ENCODE measurements at regions not wholly inside any gene's neighbourhood (a gene's known extent, or its start where the extent isn't known, plus 50 kb on each side); places are given as distances from the start of the nearest gene placed in this dataset.

- H3K27ac ChIP-seq (ENCODE audit: low read depth, low read length): no peak overlapping the region
- Mint-ChIP-seq H3K36me3 (ENCODE audit: low read depth) (no peaks in the 10 kb centered on the region), H3K27ac (peak overlapping the region; percentile 47), H3K9me3 (no peaks in the 10 kb centered on the region), H3K27me3 (ENCODE audit: insufficient read depth) (no peaks in the 10 kb centered on the region), H3K4me3 (no peak overlapping the region), H3K4me1 (peaks cover 76% of the 10 kb centered on the region)
- H3K9me3 ChIP-seq (ENCODE audit: control insufficient read depth, low read length): no peaks in the 10 kb centered on the region
- TF ChIP-seq CTCF (conservative IDR thresholded peaks at IDR 0.05): no peak
- peaks cover 33% of the 10 kb centered on the region for H3K4me1 ChIP-seq (ENCODE audit: control insufficient read depth, insufficient read depth, low read length)
- no peak overlapping the region for H3K9ac ChIP-seq (ENCODE audit: extremely low read depth, low read length, poor library complexity, severe bottlenecking)
- no peak for DNase-seq
- H3K27me3 ChIP-seq (ENCODE audit: control insufficient read depth, insufficient read depth, low read length, poor library complexity, severe bottlenecking): no peaks in the 10 kb centered on the region
- WGBS, 2 experiments (ENCODE audit: insufficient coverage in 1 of 2, insufficient read length in 1 of 2): 87 to 91% methylated on average over 5 of the region's 5 CpGs
- H3K36me3 ChIP-seq (ENCODE audit: control insufficient read depth, insufficient read depth, low read length): no peaks in the 10 kb centered on the region
- H3K4me3 ChIP-seq (ENCODE audit: low read length): no peak overlapping the region
Observed at GRCh38 chr10:94102436-94102835, 108.7 kb downstream of the PLCE1 start.

GRCh38 chr10:94103192-94103591 lies 109.5 kb downstream of the PLCE1 start:
- Histone ChIP-seq H3K9ac (ENCODE audit: extremely low read depth, low read length, poor library complexity, severe bottlenecking) (no peak overlapping the region), H3K27ac (ENCODE audit: low read depth, low read length) (no peak overlapping the region), H3K9me3 (ENCODE audit: control insufficient read depth, low read length) (no peaks in the 10 kb centered on the region), H3K27me3 (ENCODE audit: control insufficient read depth, insufficient read depth, low read length, poor library complexity, severe bottlenecking) (no peaks in the 10 kb centered on the region), H3K4me3 (ENCODE audit: low read length) (no peak overlapping the region), H3K36me3 (ENCODE audit: control insufficient read depth, insufficient read depth, low read length) (no peaks in the 10 kb centered on the region), H3K4me1 (ENCODE audit: control insufficient read depth, insufficient read depth, low read length) (peaks cover 37% of the 10 kb centered on the region)
- H3K9me3 Mint-ChIP-seq: no peaks in the 10 kb centered on the region
- H3K27me3 Mint-ChIP-seq (ENCODE audit: insufficient read depth): no peaks in the 10 kb centered on the region
- 91 to 100% methylated on average over 1 to 2 of the region's 2 CpGs for WGBS, 2 experiments (ENCODE audit: insufficient coverage in 1 of 2, insufficient read length in 1 of 2)
- no peak for DNase-seq
- H3K27ac Mint-ChIP-seq: peak overlapping the region; percentile 28
- H3K36me3 Mint-ChIP-seq (ENCODE audit: low read depth): no peaks in the 10 kb centered on the region
- TF ChIP-seq CTCF (conservative IDR thresholded peaks at IDR 0.05): no peak
- H3K4me1 Mint-ChIP-seq: peaks cover 75% of the 10 kb centered on the region
- no peak overlapping the region for H3K4me3 Mint-ChIP-seq

GRCh38 chr10:94103801-94104221 lies 110.1 kb downstream of the PLCE1 start:
- TF ChIP-seq CTCF (conservative IDR thresholded peaks at IDR 0.05): no peak
- Mint-ChIP-seq H3K27me3 (ENCODE audit: insufficient read depth) (no peaks in the 10 kb centered on the region), H3K4me3 (no peak overlapping the region), H3K9me3 (no peaks in the 10 kb centered on the region), H3K27ac (no peak overlapping the region), H3K36me3 (ENCODE audit: low read depth) (no peaks in the 10 kb centered on the region), H3K4me1 (peaks cover 78% of the 10 kb centered on the region)
- H3K9me3 ChIP-seq (ENCODE audit: control insufficient read depth, low read length): no peaks in the 10 kb centered on the region
- H3K36me3 ChIP-seq (ENCODE audit: control insufficient read depth, insufficient read depth, low read length): no peaks in the 10 kb centered on the region
- no peak for DNase-seq
- H3K4me3 ChIP-seq (ENCODE audit: low read length): no peak overlapping the region
- peaks cover 39% of the 10 kb centered on the region for H3K4me1 ChIP-seq (ENCODE audit: control insufficient read depth, insufficient read depth, low read length)
- no peak overlapping the region for H3K9ac ChIP-seq (ENCODE audit: extremely low read depth, low read length, poor library complexity, severe bottlenecking)
- H3K27me3 ChIP-seq (ENCODE audit: control insufficient read depth, insufficient read depth, low read length, poor library complexity, severe bottlenecking): no peaks in the 10 kb centered on the region
- 94 to 100% methylated on average over 2 to 4 of the region's 4 CpGs for WGBS, 2 experiments (ENCODE audit: insufficient coverage in 1 of 2, insufficient read length in 1 of 2)
- H3K27ac ChIP-seq (ENCODE audit: low read depth, low read length): no peak overlapping the region
